Stimulated activated naive CD4-positive, alpha-beta T cell (primary cell): ENCODE measurements at regions not wholly inside any gene's neighbourhood (a gene's known extent, or its start where the extent isn't known, plus 50 kb on each side); places are given as distances from the start of the nearest gene placed in this dataset.
"Not testable (repeated sequence)": the region's sequence is repeated elsewhere in the genome, so short reads cannot be mapped to it uniquely, and the experiment has no call there.

Experiments used
- DNase-seq, 6 experiments: peaks; one replicate each; lab custom pipeline; 2025; lab: John Stamatoyannopoulos, UW

DNA sequence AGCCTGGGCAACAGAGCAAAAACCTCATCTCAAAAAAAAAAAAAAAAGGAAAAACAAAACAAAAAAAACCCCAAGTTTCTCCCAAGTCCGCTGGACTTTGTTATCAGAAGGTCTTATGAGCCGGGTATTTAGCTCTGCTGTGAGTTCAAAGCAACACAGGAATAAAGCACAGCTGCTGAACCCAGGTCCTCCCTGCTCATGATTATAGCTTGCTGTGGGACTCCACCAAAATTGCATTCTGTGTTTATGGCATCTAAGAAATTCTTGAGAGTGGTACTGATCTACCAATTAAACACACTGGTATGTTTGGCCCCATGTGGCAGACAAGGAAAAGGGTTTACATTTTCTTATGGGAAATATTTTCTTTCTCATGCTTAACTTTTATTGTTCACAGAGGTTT lies 93.6 kb upstream of the NEDD9 start:
- DNase-seq, result no peak

DNA sequence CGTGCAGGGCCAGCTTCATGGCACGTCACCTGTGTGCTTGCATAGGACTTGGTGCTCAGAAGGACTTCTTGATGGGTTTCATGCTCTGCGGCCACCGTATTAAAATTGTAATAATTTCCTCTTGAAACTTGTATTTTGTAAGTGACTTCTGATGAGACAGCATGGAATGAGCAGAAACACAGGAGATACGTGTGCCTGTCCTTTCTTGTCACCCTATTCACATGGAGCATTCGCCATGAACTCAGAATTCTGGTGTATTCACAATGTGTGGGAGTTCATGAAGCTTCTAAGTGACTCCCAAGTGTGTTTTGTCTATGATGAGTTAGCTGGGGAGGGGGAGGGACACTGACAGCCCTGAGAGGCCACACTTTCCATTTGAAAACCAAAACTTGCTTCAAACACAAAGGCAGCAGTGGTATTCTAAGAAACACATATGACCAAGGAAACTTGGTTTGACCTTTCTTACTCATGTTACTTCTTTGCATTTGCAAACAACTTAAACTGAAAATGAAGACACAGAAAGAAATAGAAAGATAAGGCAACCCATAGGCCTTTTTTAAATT lies 92.1 kb upstream of the NEDD9 start:
- DNase-seq, result no peak

DNA sequence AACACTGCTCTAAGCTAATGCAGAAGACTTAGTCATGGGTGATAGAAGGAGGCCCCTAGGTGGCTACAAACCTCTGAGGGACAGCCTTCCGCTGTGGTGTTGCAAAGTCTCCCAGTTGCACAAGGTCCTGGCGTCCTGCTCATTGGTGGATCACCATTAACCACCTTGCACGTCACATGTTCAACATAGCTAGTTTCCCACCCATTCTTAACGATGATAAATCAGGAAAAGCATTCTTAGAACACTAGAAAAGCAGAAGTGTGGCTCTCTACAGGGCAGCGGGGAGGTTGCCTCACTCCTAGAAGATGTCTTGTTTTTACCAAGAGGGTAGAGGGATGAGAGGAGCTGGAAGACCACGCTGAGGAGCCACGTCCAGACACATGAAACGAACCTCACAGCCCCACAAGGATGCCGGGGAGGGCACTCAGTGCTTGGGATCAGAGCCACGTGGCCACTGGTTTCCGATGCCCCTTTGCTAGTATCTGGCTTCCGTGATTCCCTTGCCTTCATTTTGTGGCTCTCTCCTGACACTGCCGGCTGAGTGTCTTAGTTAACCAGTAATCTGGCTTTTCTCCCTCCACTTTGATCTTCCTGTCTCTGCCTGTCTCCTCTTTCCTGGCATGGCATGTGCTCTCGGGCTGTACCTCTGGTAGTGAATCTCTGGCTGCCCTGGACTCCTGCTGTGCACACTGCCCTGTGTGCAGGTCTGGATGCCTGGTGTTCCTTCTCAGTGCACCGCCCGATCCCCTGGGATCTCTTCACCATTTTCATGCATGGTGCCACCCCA lies 91.4 kb upstream of the NEDD9 start:
- no peak for DNase-seq

DNA sequence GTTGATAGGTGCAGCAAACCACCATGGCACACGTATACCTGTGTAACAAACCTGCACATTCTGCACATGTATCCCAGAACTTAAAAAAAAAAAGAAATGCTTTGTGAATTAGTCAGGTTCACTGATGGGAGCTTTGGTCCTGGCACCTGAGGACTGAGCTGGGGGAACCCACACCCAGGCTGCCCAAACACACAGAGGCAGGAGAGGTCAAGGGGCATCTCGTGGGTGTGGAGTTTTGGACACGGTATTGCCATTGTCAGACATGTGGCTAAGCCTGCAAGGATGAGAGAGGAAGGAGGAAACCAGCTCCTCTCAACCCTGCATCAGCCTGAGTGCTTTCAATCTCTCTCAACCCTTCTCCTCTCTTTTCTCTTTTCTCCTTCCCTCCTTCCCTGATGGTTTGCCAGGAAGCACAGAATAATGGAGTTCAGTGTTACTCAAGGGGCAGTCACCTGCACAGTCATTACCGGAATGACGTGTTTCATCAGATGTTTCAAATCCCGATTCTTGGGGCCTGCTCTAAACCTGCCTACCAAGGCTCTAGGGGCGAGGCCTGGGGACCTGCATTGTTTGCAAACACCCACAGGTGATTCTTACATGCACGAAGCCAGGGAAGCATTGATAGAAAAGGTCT lies 89.9 kb upstream of the NEDD9 start:
- no peak for DNase-seq

DNA sequence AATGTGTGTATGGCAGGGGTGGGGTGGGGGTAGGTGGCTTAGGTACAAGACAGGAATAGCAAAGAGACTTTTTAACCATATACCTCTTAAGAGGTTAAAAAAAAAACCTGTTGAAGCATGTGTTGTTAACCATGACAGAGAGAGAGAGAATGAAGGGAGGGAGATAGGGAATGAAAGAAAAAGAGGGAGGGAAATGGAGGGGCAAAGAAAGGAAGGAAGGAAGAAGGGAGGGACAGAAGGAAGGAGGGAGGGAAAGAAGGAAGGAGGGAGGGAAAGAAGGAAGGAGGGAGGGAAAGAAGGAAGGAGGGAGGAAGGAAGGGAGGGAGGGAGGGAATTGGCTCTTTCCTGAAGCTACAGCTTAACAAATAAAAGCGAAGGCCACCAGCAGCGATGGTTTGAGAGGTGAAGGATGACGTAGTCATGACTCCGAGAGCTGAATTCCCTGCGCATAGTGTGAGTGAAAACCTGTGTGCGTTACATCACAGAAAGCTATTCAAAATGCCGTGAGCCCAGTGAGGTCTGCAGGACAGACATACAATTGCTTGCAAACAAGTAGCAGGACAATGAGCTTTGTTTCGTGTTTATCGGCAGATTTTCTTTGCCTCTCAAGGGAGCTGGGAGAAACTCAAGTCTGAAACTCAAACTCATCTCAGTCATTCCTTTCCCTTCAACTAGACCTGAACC lies 88.6 kb upstream of the NEDD9 start:
- no peak for DNase-seq

DNA sequence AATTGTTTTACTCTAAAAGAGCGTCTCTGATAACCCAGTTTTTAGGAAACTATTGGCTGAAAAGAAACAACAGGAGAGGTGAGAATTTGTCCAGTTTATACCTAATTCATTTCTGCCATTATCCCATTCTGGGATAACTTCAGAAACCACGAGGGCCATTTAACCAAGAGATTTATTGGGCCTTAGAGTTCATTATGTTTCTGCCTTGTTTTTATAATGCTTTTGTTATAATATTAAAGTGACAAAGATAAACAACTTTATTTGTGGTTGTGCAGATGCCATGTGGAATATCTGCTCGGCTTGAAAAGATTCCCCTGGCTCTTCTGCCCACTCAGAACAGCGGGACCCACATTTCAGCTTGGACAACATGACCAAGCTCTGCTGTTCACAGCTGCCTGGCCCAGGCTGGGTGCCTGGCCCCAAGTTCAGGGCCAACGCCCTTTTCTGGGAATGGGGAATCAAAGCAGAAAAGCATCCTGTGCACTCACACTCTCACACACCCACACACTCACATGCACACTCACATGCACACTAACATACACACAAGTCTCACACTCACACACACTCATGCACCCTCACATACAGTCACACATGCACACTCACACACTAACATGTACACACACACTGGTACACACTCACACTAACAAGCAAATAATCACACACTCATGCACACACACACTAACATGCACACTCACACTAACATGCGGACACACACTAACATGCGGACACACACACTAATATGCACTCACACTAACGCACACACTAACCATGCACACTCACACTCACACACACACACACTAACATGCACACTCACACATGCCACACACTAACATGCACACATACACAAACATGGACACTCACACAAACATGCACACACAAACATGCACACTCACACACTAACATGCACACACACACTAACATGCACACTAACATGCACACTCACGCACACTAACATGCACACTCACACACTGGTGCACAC lies 86.7 kb upstream of the NEDD9 start:
- DNase-seq, result no peak

DNA sequence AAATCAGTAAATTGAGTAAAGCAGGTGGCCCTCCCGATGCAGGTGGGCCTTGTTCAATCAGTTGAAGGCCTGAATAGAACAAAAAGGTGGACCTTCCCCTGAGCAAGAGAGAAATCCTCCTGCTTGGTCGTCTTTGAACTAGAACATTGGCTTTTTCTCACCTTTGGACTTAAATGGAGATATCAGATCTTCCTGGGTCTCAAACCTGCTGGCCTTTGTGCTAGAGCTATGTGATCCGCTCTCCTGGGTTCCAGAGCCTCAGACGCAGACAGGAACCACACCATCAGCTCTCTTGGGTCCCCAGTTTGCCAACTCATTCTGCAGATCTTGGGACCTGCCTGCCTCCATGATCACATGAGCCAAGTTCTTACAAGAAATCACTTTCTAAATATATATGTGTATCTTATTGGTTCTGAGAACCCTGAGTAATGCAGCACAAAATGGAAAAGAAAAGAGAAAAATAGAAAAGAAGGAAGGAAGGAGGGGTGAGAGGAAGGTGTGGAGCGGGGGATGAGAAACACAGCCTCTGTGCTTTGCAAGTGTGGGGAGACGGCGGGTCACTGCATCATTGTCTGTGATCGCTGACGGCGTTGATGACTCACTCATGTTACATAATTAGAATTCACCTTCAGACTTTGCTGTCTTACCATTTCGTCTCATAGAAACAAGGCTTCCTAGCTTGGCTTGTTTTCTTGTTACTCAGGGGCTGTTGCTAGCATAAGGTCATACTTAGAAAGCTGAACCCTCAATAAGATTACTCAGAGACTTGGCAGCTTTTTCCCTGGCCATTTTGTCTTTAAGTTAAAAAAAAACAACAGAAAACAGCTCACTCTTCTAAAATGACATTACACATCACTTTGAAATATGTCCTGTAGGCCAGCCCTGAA lies 85.7 kb upstream of the NEDD9 start:
- DNase-seq, result peak in 1 of 6 experiments; percentile 5

DNA sequence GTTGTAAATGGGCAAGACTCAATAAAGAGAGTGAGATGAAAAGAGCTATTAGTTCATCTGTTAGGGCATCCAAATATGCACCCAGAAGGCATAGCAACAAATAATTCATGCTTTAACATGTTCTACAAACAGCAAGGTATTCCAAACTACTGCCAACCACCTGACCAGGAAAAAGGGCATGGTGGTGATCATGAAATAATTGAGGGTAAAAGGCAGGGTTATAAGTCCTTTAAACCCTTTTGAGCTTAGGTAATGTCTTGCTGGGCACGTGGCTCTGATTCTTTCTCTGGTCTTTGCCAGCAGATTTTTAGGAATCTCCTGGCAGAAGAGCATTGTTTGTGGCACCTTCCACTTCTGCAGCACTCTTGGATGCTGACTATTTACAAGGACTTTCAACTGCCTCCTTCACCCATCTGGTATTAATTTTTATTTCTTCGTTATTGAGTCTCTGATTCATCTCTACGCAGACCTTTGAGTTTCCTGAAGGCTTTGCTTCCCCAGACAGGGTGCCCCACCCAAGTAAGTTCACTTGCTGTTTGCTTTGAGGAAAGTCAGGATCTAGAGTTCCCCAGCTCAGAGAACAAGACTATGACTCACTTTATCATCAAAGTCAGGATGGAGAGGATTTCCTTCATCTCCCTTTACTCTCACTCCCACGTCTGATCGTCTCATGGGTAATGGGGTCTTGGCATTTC lies 83.4 kb upstream of the NEDD9 start:
- no peak for DNase-seq

DNA sequence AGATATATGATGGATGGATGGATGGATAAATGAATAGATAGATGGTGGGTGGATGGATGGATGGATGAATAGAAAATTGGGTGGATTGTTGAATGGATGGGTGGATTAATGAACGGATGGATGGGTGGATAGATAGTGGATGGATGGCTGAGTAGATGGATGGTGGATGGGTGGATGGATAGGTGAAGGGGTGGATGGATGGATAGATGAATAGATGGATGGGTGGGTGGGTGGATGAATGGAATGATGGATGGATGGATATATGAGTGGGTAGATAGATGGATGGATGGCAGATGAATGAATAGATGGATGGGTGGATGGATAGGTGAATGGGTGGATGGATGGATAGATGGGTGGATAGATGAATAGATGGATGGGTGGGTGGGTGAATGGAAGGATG lies 80.7 kb upstream of the NEDD9 start:
- DNase-seq, result no peak

DNA sequence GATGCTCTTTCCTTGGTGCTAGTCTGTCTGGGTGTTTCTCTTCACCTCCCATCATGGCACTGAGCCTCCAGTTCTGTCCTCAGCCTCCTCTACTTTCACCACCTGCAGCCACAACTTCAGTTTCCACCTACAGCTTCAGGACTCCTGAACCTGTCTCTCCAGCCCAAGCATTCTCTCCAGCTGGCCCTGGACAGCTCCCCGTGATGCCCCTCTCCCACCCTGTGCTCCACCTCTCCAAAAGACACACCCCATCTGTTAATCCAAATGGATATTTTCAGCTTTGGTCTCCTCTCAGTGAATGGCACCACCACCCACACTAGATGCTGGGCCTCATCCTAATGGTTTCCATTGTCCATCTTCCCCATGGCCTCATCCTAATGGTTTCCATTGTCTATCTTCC lies 79.5 kb upstream of the NEDD9 start:
- no peak for DNase-seq

DNA sequence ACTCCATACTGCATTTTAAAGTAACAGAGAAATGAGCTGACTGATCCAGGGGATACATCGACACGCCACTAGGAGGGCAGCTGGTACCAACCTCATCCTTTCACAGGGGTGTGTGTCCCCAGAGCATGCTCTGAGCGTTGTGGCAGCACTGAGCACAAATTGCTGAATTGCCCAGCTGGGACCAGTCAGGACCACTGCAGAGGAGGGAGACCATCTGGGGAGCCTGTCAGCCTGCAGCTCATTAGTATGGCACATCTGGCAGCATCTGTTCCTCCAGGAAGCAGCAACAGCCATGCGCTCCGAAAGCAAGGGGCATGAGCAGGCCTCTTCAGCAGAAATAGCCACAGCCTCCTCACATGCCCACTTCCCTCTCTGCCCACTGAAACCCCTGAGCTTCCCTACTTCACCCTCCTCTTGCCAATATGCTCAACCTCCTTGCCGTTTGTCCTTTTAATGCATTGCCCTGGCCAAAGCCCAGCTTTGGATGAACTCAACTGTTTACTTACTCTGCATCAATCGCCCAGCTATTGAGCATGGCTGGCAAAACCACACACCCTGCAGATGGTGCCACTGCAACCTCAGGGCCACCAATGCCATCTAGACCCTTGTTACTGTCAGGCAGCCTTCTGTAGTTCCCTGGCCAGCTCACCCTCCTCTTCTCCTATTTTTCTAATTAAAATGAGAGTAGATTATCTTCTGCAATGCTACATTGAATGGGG lies 77.6 kb upstream of the NEDD9 start:
- DNase-seq, result no peak

DNA sequence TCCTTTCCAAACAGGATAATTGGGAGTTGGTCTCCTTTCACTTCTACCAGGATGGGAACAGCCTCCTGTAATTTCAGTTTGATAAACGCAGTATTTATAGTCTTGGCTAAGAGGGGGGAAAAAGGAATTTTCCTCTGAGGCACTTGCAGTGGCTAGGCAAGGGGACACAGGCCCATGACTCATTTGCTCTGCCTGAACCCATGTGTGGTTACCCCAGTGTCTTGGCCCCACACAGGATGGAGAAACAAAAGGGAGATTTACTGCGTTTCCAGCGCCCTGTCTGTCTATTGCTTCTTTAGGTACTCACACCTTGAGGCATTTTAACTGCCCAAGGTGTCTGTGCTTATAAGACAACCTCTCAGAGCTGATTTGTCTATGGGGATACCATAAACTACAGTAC lies 74.8 kb upstream of the NEDD9 start:
- DNase-seq, result no peak

DNA sequence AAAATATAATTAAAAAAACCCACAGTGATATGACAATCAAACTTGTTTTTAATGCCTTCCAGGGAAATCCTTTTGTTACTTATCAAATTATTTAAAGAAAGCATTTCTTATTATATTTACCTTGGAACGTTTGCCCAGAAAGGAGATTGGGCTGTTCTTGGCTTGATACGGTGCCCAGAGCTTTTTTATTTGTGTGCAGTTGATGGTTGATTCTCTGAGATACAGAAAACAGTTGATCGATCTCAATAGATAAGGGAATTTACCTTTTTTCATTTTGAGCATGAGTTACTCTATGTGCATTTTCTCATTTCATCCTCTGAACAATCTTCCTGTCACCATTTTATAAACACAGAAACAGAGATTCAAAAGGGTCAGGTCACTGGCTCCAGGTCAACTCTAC lies 72.5 kb upstream of the NEDD9 start:
- DNase-seq, result no peak

DNA sequence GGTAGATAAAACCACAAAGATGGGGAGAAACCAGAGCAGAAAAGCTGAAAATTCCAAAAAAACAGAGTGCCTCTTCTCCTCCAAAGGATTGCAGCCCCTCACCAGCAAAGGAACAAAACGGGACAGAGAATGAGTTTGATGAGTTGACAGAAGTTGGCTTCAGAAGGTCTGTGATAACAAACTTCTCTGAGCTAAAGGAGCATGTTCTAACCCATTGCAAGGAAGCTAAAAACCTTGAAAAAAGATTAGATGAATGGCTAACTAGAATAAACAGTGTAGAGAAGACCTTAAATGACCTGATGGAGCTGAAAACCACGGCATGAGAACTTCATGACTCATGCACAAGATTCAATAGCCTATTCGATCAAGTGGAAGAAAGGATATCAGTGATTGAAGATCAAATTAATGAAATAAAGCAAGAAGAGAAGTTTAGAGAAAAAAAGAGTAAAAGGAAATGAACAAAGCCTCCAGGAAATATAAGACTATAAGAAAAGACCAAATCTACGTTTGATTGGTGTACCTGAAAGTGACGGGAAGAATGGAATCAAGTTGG lies 67.5 kb upstream of the NEDD9 start:
- not testable (repeated sequence) for DNase-seq

DNA sequence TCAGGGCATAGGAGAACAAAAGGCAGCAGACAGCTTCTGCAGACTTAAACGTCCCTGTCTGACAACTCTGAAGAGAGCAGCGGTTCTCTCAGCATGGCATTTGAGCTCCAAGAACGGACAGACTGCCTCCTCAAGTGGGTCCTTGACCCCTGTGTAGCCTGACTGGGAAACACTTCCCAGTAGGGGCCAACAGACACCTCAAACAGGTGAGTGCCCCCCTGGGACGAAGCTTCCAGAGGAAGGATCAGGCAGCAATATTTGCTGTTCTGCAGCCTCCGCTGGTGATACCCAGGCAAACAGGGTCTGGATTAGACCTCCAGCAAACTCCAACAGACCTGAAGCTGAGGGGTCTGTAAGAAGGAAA lies 66.9 kb upstream of the NEDD9 start:
- not testable (repeated sequence) for DNase-seq

DNA sequence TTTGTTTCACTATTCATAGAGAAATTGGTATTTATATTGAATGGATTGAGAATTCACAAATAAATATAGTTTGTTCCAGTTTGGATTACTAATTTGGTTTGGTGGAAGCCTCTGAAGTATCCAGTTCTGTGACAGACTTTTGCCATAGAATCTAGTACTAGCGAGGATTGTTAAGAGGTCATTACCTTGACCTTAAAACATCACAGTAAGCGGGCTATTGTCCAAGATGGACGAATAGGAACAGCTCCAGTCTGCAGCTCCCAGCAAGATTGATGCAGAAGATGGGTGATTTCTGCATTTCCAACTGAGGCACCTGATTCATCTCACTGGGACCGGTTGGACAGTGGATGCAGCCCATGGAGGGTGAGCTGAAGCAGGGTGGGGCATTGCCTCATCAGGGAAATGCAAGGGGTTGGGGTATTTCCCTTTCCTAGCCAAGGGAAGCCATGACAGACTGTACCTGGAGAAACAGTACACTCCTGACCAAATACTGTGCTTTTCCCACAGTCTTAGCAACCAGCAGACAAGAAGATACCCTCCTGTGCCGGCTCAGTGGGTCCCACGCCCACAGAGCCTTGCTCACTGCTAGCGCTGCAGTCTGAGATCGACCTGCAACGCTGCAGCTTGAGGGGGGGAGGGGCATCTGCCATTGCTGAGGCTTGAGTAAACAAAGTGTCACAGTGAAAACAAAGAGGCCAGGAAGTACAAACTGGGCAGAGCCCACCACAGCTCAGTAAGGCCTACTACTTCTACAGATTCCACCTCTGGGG lies 66.4 kb upstream of the NEDD9 start:
- DNase-seq, result no peak

DNA sequence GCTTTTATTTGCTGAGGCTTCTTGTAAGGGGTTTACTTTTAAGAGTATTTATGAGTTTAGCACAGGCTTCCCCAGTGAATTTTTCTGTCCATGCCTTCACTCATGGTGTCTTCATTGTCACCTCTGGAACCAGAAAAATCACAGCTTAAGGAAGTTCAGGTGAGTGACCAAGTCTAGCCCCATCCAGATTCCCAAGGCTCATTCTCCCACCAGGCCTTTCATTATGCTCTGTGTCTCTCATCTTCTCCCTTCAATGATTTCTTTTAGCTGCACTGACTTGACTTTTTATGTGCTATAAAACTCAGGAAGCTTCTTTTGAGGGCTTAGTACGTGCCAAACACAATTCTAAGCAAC lies 64.9 kb upstream of the NEDD9 start:
- no peak for DNase-seq
